Activated naive CD8-positive, alpha-beta T cell treated with anti-CD3 and anti-CD28 coated beads, Interleukin-2, amount 50 U/mL, for 24 hours (primary cell): ENCODE measurements at regions not wholly inside any gene's neighbourhood (a gene's known extent, or its start where the extent isn't known, plus 50 kb on each side); places are given as distances from the start of the nearest gene placed in this dataset.
"Not testable (repeated sequence)": the region's sequence is repeated elsewhere in the genome, so short reads cannot be mapped to it uniquely, and the experiment has no call there.

Source experiments
- ATAC-seq: fragments of 150-1000 bp; cut with Tn5 transposase; one replicate; pipeline ENCODE4 v1.10.0; 2021
- DNase-seq: peaks from one replicate; pipeline ENCODE4 v3.0.0; 2021
- H3K27ac Mint-ChIP-seq: one replicate; pipeline ENCODE4 v1.8.0; 2021; ENCODE audit warnings: mild to moderate bottlenecking, mixed read lengths
- H3K27me3 Mint-ChIP-seq: one replicate; pipeline ENCODE4 v1.8.0; 2021; ENCODE audit warnings: mixed read lengths
- H3K36me3 Mint-ChIP-seq: one replicate; pipeline ENCODE4 v1.8.0; 2021; ENCODE audit warnings: low read depth, mixed read lengths
- H3K4me1 Mint-ChIP-seq: one replicate; pipeline ENCODE4 v1.8.0; 2021; ENCODE audit warnings: mixed read lengths
- H3K4me3 Mint-ChIP-seq: one replicate; pipeline ENCODE4 v1.8.0; 2021; ENCODE audit warnings: mild to moderate bottlenecking, moderate library complexity, mixed read lengths
- H3K9me3 Mint-ChIP-seq: one replicate; pipeline ENCODE4 v1.8.0; 2021; ENCODE audit warnings: mixed read lengths

GRCh38 chr7:55714370-55714769 lies 142.1 kb upstream of the VOPP1 start:
- H3K27ac Mint-ChIP-seq, H3K9me3 Mint-ChIP-seq, H3K27me3 Mint-ChIP-seq, H3K4me3 Mint-ChIP-seq, H3K4me1 Mint-ChIP-seq, DNase-seq, H3K36me3 Mint-ChIP-seq, ATAC-seq: not testable (repeated sequence)

DNA sequence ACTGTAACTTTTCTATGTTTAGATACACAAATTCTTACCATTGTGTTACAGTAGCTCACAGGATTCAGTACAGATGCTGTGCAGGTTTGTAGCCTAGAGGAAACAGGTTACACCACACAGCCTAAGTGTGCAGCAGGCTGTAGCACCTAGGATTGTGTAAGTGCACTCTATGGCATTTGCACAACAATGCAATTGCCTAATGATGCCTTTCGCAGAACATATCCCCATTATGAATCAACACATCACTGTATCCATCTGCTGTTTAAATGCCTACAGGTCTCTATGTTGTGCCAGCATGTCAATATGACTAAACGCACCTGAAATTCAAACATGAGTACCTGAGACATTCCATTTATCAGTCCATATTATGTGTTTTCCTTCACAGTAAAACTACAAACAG lies 138.0 kb upstream of the VOPP1 start:
- not testable (repeated sequence) for H3K27ac Mint-ChIP-seq, DNase-seq, H3K27me3 Mint-ChIP-seq, ATAC-seq, H3K4me3 Mint-ChIP-seq, H3K4me1 Mint-ChIP-seq, H3K36me3 Mint-ChIP-seq, H3K9me3 Mint-ChIP-seq

DNA sequence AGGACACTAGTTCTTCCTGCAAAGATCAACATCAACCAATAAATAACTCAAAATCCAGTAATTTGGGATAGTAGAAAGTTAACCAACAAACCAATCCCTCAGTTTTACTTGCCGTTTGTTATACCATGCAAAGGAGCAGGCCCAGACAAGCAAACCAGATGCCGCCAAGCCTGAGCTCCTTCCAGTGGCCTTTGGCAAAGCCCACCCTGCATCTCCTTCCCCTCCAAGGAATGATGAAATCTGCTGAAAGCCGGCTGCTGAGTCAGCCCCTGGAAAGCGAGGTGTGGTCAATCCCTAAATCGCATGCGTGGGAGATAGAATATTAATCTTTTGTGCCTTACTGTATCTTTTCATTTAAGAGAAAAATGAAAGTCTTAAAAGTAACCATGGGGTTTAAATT lies 135.7 kb upstream of the VOPP1 start:
- H3K4me1 Mint-ChIP-seq, H3K9me3 Mint-ChIP-seq, DNase-seq, ATAC-seq, H3K27me3 Mint-ChIP-seq, H3K4me3 Mint-ChIP-seq, H3K27ac Mint-ChIP-seq, H3K36me3 Mint-ChIP-seq: not testable (repeated sequence)

GRCh38 chr7:55707410-55707809 lies 135.1 kb upstream of the VOPP1 start:
- H3K36me3 Mint-ChIP-seq, H3K4me3 Mint-ChIP-seq, H3K27me3 Mint-ChIP-seq, ATAC-seq, H3K27ac Mint-ChIP-seq, DNase-seq, H3K9me3 Mint-ChIP-seq, H3K4me1 Mint-ChIP-seq: not testable (repeated sequence)

GRCh38 chr7:55706451-55707195 lies 134.3 kb upstream of the VOPP1 start:
- not testable (repeated sequence) for ATAC-seq, H3K4me1 Mint-ChIP-seq, H3K9me3 Mint-ChIP-seq, H3K27me3 Mint-ChIP-seq, H3K27ac Mint-ChIP-seq, H3K4me3 Mint-ChIP-seq, H3K36me3 Mint-ChIP-seq, DNase-seq

DNA sequence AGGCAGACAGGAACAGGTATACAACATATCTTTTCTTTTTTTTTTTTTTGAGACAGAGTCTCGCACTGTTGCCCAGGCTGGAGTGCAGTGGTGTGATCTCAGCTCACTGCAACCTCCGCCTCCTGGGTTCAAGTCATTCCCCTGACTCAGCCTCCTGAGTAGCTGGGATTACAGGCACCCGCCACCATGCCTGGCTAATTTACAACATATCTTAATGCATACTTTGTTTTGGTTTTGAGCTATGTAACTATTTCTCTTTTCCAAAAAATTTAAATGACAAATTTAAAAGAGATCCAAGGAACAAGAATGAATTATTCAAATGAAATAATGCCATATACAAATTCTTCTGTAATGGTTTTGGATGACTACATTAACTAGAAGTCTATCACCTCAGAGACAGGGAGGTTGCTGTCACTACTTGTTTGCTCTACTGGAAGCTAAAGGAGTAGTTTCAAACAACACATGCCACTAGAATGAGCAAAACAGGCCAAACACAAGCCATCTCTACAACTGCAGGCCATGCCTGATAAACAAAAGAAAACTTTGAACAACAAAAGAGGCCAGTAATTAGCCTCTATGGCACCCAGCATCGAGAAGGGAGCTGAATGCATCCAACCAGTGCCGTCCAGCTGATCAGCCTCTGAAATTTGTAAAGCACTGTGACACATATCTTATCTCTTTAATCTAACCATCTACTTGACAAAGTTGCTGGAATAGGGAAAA lies 133.6 kb upstream of the VOPP1 start:
- not testable (repeated sequence) for H3K4me1 Mint-ChIP-seq, H3K27me3 Mint-ChIP-seq, DNase-seq, ATAC-seq, H3K36me3 Mint-ChIP-seq, H3K9me3 Mint-ChIP-seq, H3K27ac Mint-ChIP-seq, H3K4me3 Mint-ChIP-seq

GRCh38 chr7:55702831-55703230 lies 130.5 kb upstream of the VOPP1 start:
- not testable (repeated sequence) for H3K4me1 Mint-ChIP-seq, H3K27me3 Mint-ChIP-seq, DNase-seq, ATAC-seq, H3K36me3 Mint-ChIP-seq, H3K9me3 Mint-ChIP-seq, H3K27ac Mint-ChIP-seq, H3K4me3 Mint-ChIP-seq

DNA sequence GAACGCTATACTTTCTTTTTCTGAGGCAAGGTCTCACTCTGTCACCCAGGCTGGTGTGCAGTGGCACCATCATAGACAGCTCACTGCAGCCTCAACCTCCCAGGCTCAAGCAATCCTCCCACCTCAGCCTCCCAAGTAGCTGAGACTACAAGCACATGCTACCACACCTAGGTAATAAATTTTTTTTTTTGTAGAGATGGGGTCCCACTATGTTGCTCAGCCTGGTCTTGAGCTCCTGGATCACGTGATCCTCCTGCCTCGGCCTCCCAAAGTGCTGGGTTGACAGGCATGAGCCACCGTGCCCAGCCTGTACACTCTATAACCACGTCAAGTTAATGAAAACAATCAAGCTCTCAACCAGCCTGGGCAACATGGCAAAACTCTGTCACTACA lies 127.1 kb upstream of the VOPP1 start:
- H3K9me3 Mint-ChIP-seq, H3K4me3 Mint-ChIP-seq, DNase-seq, H3K27ac Mint-ChIP-seq, H3K36me3 Mint-ChIP-seq, H3K4me1 Mint-ChIP-seq, ATAC-seq, H3K27me3 Mint-ChIP-seq: not testable (repeated sequence)

- H3K27me3 Mint-ChIP-seq, H3K4me3 Mint-ChIP-seq, H3K36me3 Mint-ChIP-seq, H3K9me3 Mint-ChIP-seq, DNase-seq, H3K4me1 Mint-ChIP-seq, H3K27ac Mint-ChIP-seq, ATAC-seq: not testable (repeated sequence)
These were observed 126.5 kb upstream of the VOPP1 start for GRCh38 chr7:55698607-55699449.

DNA sequence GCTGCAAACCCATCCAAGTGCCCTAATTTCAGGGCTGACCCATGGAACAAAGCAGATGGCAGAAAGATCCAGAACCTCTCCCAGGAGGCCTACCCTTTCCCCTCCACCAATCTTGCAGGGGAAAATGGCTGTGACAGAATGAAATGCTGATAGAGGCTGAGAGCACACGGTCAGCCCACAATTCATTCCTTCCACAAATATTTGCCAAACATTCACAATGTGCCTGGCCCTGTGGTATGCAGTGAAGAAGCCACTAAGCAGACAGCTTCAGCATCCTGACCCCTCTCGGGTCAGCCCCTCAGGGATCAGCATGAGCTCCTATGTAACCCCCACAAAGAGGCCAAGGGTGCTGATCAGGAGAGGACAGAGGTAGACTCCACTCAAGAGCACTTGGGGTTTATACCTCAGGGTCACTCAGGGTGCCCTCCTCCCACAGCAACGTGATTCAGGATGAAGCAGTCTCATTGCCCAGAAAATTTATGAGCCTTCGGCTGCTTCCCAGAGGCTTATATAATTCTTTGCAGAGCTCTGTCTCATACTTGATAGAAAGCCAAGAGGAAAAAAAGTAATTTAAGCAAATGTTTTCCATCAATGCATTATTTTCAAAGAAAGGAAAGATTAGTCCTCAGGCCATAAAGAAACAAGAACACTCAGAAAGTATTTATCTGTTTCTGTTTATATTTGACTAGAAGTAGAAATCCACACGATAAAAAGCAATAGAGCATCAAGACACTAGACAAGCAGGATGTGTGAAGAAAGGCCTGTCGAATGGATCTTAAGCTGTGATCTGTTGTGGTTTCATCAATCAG lies 123.8 kb upstream of the VOPP1 start:
- DNase-seq, ATAC-seq, H3K36me3 Mint-ChIP-seq, H3K27me3 Mint-ChIP-seq, H3K27ac Mint-ChIP-seq, H3K4me1 Mint-ChIP-seq, H3K9me3 Mint-ChIP-seq, H3K4me3 Mint-ChIP-seq: not testable (repeated sequence)

- H3K36me3 Mint-ChIP-seq, H3K27me3 Mint-ChIP-seq, DNase-seq, ATAC-seq, H3K9me3 Mint-ChIP-seq, H3K27ac Mint-ChIP-seq, H3K4me3 Mint-ChIP-seq, H3K4me1 Mint-ChIP-seq: not testable (repeated sequence)
These were observed 122.2 kb upstream of the VOPP1 start for GRCh38 chr7:55694484-55694883.

GRCh38 chr7:55688684-55689681 lies 116.7 kb upstream of the VOPP1 start:
- not testable (repeated sequence) for H3K4me1 Mint-ChIP-seq, H3K4me3 Mint-ChIP-seq, H3K9me3 Mint-ChIP-seq, H3K27me3 Mint-ChIP-seq, H3K36me3 Mint-ChIP-seq, H3K27ac Mint-ChIP-seq, DNase-seq
- ATAC-seq: peak; percentile 24

DNA sequence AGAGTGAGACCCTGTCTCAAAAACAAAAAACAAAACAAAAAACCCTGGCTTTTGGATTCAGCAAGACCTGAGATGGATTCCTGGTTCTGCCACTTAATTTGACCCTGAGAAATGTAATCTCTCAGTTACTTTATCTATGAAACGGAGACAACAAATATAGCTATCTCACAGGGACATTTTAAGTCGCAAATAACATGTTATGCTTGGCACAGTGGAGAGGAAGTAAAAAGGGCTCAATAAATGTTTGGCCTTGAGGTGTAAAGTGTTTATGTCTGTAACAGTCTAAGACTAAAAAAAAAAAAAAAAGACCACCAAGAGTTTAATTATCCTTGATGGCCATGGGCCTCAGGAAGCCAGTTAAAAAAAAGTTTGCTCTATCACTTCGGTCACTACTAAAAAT lies 116.0 kb upstream of the VOPP1 start:
- H3K4me3 Mint-ChIP-seq, H3K36me3 Mint-ChIP-seq, H3K27ac Mint-ChIP-seq, H3K4me1 Mint-ChIP-seq, DNase-seq, H3K9me3 Mint-ChIP-seq, H3K27me3 Mint-ChIP-seq, ATAC-seq: not testable (repeated sequence)
